HG03039 (cell line): ENCODE measurements at regions not wholly inside any gene's neighbourhood (a gene's known extent, or its start where the extent isn't known, plus 50 kb on each side); places are given as distances from the start of the nearest gene placed in this dataset.

ENCODE experiments used
- ATAC-seq: cut with Tn5 transposase; IDR thresholded peaks from one replicate; pipeline ENCODE4 v1.9.1; 2021; ENCODE audit warnings: mild to moderate bottlenecking, moderate library complexity; ENCODE audit not compliant: unreplicated experiment

- ATAC-seq = no peak
These were observed 371.3 kb upstream of the RGMB start for GRCh38 chr5:98402130-98402529.

GRCh38 chr5:98403131-98403530, 370.3 kb upstream of the RGMB start:
- no peak for ATAC-seq

GRCh38 chr5:98414938-98415337, 358.5 kb upstream of the RGMB start:
- ATAC-seq = no peak

- ATAC-seq = no peak
These were observed 357.8 kb upstream of the RGMB start for GRCh38 chr5:98415663-98416062.

- ATAC-seq = no peak
These were observed 356.9 kb upstream of the RGMB start for GRCh38 chr5:98416541-98416940.

- no peak for ATAC-seq
These were observed 353.6 kb upstream of the RGMB start for GRCh38 chr5:98419825-98420224.

GRCh38 chr5:98424681-98425450, 348.6 kb upstream of the RGMB start:
- ATAC-seq = no peak

GRCh38 chr5:98425640-98426039, 347.8 kb upstream of the RGMB start:
- no peak for ATAC-seq

- ATAC-seq = no peak
These were observed 344.7 kb upstream of the RGMB start for GRCh38 chr5:98428806-98429205.

- ATAC-seq = no peak
These were observed 341.1 kb upstream of the RGMB start for GRCh38 chr5:98432378-98432777.

- ATAC-seq = no peak
These were observed 340.4 kb upstream of the RGMB start for GRCh38 chr5:98433022-98433421.

GRCh38 chr5:98433673-98434072, 339.8 kb upstream of the RGMB start:
- no peak for ATAC-seq

GRCh38 chr5:98436667-98437066, 336.8 kb upstream of the RGMB start:
- ATAC-seq = no peak

GRCh38 chr5:98442448-98442847, 331.0 kb upstream of the RGMB start:
- ATAC-seq = no peak

- no peak for ATAC-seq
These were observed 329.6 kb upstream of the RGMB start for GRCh38 chr5:98443881-98444280.

GRCh38 chr5:98453296-98453695, 320.2 kb upstream of the RGMB start:
- ATAC-seq = no peak

- no peak for ATAC-seq
These were observed 319.1 kb upstream of the RGMB start for GRCh38 chr5:98454407-98454806.

GRCh38 chr5:98454904-98455303, 318.6 kb upstream of the RGMB start:
- no peak for ATAC-seq

- no peak for ATAC-seq
These were observed 317.8 kb upstream of the RGMB start for GRCh38 chr5:98455665-98456064.

GRCh38 chr5:98458004-98458403, 315.5 kb upstream of the RGMB start:
- no peak for ATAC-seq

GRCh38 chr5:98458726-98459125, 314.7 kb upstream of the RGMB start:
- no peak for ATAC-seq

- ATAC-seq = no peak
These were observed 312.9 kb upstream of the RGMB start for GRCh38 chr5:98460536-98460935.

GRCh38 chr5:98461485-98461884, 312.0 kb upstream of the RGMB start:
- no peak for ATAC-seq
